CD1c-positive myeloid dendritic cell (primary cell): ENCODE measurements at regions not wholly inside any gene's neighbourhood (a gene's known extent, or its start where the extent isn't known, plus 50 kb on each side); places are given as distances from the start of the nearest gene placed in this dataset.

Experiments used
- DNase-seq: peaks from one replicate; pipeline ENCODE4 v3.0.0-alpha.2; 2016; ENCODE audit errors: extremely low spot score

DNA sequence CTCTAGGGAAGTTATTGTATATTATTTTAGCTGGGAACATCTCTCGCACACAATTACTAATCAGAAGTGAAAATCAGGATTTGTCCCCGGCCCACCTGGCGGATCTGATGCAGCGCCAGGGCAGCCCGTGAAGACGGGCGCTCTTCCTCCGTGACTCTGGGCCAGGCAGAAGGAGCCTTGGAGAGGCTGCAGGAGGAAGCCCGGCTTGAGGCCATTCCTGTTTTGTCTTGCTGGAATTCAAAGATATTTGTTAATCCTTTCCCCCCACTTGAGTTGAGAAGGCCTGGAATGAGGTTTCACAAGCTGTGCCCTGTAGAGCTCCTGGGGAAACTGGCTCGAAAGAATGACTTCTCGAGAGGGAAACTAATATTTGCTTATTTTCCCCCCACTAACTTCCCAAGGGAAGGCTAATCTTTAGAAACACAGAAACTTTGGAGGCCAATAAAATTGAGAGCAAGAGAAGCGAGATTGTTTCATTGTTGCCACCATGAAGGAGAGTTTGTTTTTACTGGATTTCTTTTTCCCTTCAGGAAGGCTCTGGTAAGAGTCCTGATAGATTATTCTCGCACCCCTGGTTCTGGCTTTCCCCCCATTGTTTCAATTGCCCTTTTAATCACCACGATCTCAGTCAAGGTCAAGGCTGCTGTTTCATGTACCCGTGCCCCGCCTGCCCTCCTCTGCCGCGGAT, 92.8 kb upstream of the SEPTIN5 start:
- DNase-seq: no peak

- DNase-seq: no peak
Measured at GRCh38 chr22:19622061-19622441, 92.3 kb upstream of the SEPTIN5 start.

GRCh38 chr22:19625331-19626041, 88.8 kb upstream of the SEPTIN5 start:
- no peak for DNase-seq

- no peak for DNase-seq
Measured at GRCh38 chr22:19626042-19626587, 88.2 kb upstream of the SEPTIN5 start.

DNA sequence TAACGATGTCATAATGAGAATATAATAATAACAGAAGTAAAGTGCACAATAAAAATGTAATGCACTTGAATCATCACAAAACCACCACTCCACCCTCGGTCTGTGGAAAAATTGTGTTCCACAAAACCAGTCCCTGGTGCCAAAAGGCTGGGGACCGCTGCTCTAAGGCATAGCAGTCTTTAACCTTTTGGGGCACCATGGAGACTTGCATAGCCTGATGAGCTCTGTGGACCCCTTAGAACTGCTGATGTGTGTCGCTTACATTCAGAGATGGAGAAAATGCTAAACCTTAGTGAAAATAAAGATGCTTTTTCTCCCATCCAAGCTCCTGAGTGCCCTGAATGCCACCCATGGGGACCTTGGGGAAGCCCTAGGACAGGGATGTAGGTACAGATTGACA, 87.6 kb upstream of the SEPTIN5 start:
- DNase-seq: no peak

DNA sequence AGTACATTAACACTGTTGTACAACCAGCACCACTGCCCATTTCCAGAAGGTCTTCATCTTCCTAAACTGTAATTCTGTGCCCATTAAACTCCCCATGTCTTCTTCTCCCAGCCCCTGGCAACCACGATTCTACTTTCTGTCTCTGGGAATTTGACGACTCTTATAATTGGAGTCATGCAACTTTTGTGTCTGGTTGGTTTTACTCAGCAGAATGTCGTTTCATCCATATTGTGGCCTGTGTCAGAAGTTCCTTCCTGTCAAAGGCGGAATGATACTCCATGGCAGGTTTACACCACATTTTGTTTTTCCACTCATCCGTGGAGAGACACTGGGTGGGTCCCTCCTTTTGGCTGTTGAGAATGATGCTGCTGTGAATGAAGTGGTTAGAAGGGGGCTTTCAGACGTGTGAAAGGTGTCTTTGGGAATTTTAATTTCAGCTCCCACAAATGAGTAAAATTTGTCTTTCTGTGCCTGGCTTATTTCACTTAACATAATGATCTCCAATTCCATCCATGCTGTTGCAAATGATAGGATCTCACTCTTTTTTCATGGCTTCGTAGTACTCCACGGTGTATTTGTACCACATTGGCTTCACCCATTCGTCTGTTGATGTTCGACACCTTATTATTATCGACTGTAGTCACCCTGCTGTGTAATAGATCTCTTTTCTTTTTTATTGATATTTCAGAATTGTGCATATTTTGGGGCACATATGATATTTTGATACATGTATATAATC, 86.1 kb upstream of the SEPTIN5 start:
- DNase-seq: no peak

DNA sequence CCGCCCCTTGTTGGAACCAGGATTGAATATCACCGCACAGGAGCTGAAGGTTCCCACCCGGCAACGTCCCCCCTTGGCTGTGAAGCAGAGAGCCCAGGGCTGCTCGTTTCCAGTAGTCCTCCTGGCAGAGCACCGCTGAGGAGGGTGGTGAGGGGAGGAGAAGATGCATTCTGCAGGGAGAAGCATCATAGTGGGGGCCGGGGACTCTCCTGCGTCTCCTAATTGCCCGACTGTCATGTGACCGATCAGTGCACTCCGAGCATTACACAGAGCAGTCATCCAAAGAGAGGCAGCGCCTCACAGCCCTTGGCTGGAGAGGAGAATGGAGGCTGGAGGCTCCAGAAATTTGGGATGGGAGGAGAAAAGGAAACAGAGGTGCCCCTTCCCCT, 85.0 kb upstream of the SEPTIN5 start:
- no peak for DNase-seq

GRCh38 chr22:19629720-19630419, 84.4 kb upstream of the SEPTIN5 start:
- peak; percentile 83 for DNase-seq

- no peak for DNase-seq
Measured at GRCh38 chr22:19630614-19631013, 83.7 kb upstream of the SEPTIN5 start.

DNA sequence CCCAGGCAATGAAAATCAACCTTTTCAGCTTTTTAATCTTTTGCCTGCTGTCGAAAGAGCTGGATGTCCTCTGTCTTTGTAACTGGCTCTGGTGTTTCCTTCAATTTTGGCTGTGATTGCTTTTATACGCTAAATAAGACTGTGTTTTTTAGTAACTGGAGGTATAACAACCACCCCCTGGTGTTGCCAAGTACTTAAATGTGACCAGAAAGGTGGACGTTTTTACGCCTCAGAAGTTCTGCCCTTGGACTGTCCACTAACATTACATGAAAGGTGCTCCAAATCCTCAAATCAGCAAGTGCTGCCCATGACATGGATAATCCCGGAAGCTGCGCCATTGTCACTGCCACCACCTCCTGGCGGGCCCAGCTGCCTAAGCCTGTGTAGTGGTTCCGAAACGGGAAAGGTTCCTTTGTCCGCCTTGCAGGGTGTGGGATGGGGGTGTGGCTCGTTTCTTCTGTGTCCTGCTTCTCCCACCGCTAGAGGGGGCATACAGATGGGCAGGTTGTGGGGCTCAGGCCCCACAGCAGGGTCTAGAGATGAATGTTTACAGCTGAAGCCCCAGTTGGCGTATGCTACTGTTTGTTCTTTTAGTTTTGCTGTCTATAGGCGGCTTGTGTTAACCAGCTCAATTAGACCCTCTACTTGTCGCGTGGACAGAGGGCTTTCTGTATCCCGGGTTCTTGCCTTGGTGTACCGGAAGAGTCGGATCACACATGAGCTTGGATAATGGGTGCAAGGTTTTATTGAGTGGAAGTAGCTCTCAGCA, 82.2 kb upstream of the SEPTIN5 start:
- DNase-seq: peak; percentile 9

DNA sequence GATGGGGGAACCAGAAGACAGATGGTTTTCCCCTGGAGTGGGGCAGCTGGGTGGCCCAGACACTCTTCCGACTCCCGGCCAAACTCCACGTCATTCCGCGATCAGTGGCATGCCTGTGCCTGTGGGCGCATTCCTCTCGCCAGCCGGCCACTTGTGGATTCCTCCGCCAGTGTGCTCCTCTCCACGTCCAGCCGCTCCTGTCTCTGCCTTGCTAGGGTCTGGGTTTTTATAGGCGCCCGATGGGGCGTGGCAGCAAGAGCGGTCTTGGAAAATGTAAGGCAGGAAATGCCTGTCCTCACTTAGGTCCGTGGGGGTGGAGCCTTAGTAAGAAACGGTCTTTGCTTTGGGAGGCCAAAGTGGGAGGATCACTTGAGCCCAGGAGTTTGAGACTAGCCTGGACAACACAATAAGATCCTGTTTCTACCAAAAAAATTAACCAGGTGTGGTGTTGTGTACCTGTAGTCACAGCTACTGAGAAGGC, 81.6 kb upstream of the SEPTIN5 start:
- DNase-seq: no peak

DNA sequence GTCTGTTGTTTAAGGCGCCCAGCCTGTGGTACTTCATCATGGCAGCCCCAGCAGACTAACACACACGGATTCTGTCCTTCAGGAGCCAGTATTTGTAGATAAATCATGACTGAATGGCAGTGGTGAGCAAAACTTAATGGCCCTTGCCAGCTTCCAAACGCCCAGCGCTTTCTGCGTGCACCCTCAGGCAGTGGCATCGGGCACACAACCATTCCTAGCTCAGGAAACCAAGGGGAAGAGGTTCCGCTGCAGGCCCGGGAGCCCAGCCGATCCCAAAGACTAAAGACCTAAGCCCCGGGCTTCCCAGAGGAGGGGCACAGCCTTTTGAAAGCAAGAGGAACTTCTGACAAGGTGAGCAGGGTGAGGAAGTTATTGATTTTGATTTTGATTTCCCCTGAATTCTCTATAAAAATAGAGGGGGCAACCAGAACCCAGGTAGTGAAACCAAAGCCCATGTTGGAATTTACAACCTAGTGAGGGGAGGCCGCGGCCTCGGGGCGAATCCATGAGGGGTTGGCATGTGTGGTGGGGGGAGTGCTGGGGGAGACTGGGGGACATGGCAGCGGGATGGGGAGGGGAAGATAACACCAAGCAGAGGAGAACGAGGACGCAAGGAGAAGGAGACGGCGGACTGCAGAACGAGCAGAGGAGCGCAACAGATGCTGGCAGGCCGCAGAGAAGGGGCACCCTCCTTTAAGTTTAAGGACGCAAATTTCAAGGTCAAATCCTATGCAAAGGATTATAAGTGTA, 79.9 kb upstream of the SEPTIN5 start:
- no peak for DNase-seq

- no peak for DNase-seq
Measured at GRCh38 chr22:19635644-19636043, 78.7 kb upstream of the SEPTIN5 start.

- no peak for DNase-seq
Measured at GRCh38 chr22:19636696-19637407, 77.5 kb upstream of the SEPTIN5 start.

DNA sequence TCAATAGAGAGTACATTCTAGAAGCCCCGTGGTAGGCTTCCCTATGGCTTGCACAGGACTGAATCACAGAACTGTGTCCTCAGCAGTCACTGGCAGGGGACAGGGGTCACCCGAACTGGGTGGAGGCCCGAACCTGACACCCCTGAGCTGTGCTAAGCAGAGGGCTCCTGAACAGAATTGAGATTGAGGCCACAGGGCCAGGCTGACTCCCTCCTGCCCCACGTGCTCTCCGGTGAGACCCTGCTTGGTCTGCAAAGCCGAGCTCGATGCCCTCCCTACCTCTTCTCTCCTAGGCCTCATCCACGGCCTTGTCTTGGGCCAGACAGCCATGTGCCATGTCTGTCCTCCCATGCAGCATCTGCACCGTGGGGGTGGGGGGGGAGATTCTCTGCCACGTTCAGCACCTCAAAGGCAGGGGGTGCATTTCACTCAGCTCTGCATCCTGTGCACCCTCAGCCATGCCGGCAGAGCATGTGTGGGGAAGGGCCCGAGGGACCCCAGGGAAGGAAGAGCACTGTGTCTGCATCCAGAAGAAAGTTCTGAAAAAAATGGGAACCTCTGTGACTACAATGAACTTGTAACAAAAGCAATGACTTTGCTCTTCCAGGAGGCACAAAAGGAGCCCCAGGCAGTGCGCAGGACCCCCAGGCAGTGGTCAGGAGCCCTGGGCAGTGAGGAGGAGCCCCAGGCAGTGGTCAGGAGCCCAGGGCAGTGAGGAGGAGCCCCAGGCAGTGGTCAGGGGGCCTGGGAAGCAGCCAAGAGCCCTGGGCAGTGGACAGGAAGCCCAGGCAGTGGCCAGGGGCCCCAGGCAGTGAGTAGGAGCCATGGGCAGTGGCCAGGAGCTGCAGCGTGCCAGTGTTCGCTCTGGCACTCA, 76.7 kb upstream of the SEPTIN5 start:
- DNase-seq: no peak

- DNase-seq: no peak
Measured at GRCh38 chr22:19638282-19639015, 75.9 kb upstream of the SEPTIN5 start.

GRCh38 chr22:19639610-19640135, 74.6 kb upstream of the SEPTIN5 start:
- no peak for DNase-seq

DNA sequence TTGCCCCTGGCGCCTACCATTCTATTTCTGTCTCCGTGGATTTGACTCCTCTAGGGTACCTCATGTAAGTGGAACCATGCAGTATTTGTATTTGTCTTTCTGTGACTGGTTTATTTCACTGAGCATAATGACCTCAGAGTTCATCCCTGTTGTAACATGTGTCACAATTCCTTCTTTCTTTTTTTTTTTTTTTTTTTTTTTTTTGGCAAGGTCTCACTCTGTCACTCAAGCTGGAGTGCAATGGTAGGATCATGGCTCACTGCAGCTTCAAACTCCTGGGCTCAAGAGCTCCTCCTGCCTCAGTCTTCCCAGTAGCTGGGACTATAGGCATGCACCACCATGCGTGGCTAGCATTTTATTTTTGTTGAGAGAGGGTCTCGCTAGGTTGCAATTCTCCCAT, 74.0 kb upstream of the SEPTIN5 start:
- no peak for DNase-seq
